WTC11 (cell line): ENCODE measurements at regions not wholly inside any gene's neighbourhood (a gene's known extent, or its start where the extent isn't known, plus 50 kb on each side); places are given as distances from the start of the nearest gene placed in this dataset.

ENCODE experiments used
- CTCF ChIP-seq: fragments of 200-600 bp; IDR thresholded peaks from 2 replicates; pipeline ENCODE4 v1.8.0; 2022; ENCODE audit warnings: antibody characterized with exemption
- FOXP1 ChIP-seq: sonication (generic); formaldehyde crosslinking; IDR thresholded peaks from 2 replicates; pipeline ENCODE4 v1.8.0; 2022; ENCODE audit warnings: missing genetic modification reagents, mild to moderate bottlenecking, moderate library complexity, borderline replicate concordance

- TF ChIP-seq FOXP1 (CRISPR knock-in tag) (no peak), CTCF (no peak)
Measured at GRCh38 chr5:110269478-110270142, 456.9 kb downstream of the TMEM232 start.
